HepG2 (cell line): ENCODE measurements at regions not wholly inside any gene's neighbourhood (a gene's known extent, or its start where the extent isn't known, plus 50 kb on each side); places are given as distances from the start of the nearest gene placed in this dataset.
A peak's percentile ranks its signal among the peaks of the same experiment; 100 is the strongest.

Experiments used
- CTCF ChIP-seq: sonication (generic); formaldehyde crosslinking; IDR thresholded peaks from 2 replicates; pipeline ENCODE4 v1.5.0; 2020; ENCODE audit warnings: mild to moderate bottlenecking, missing genetic modification reagents, moderate library complexity
- HNF1B ChIP-seq: sonication (generic); formaldehyde crosslinking; IDR thresholded peaks from 2 replicates; pipeline ENCODE4 v1.5.1; 2020; ENCODE audit warnings: mild to moderate bottlenecking, moderate library complexity, missing genetic modification reagents
- PAF1 ChIP-seq: IDR thresholded peaks from 2 replicates; pipeline ENCODE4 v1.6.1; 2016; ENCODE audit warnings: missing genetic modification reagents, missing compliant biosample characterization
- PLRG1 ChIP-seq: fragments of 450-650 bp; conservative IDR thresholded peaks from 2 replicates; pipeline ENCODE4 v1.6.1; 2016
- REST ChIP-seq, 2 experiments: IDR thresholded peaks; 2 replicates each; pipeline ENCODE4 v1.6.1; 2011 to 2012; ENCODE audit warnings: low read length in 2 of 2, borderline replicate concordance in 1 of 2, low read depth in 1 of 2, mild to moderate bottlenecking in 1 of 2, moderate library complexity in 1 of 2
- SAFB2 ChIP-seq: sonication (generic); formaldehyde crosslinking; IDR thresholded peaks from 2 replicates; pipeline ENCODE4 v1.5.1; 2020; ENCODE audit warnings: missing genetic modification reagents, low read depth, mild to moderate bottlenecking, borderline replicate concordance
- SMC3 ChIP-seq: IDR thresholded peaks from 2 replicates; pipeline ENCODE4 v1.6.1; 2011; ENCODE audit warnings: low read length, improper control_type of control experiment
- ZBTB49 ChIP-seq: sonication (generic); formaldehyde crosslinking; IDR thresholded peaks from 2 replicates; pipeline ENCODE4 v1.4.0; 2020; ENCODE audit warnings: missing genetic modification reagents, borderline replicate concordance
- ZNF296 ChIP-seq: sonication (generic); formaldehyde crosslinking; conservative IDR thresholded peaks from 2 replicates; pipeline ENCODE4 v1.5.0; 2020; ENCODE audit warnings: mild to moderate bottlenecking, missing genetic modification reagents
- ZNF362 ChIP-seq: sonication (generic); formaldehyde crosslinking; IDR thresholded peaks from 2 replicates; pipeline ENCODE4 v1.4.0; 2020; ENCODE audit warnings: missing genetic modification reagents, mild to moderate bottlenecking, borderline replicate concordance
- ZNF451 ChIP-seq: sonication (generic); formaldehyde crosslinking; IDR thresholded peaks from 2 replicates; pipeline ENCODE4 v1.5.0; 2020; ENCODE audit warnings: mild to moderate bottlenecking, missing genetic modification reagents
- ZNF577 ChIP-seq: sonication (generic); formaldehyde crosslinking; IDR thresholded peaks from 2 replicates; pipeline ENCODE4 v1.4.0; 2020; ENCODE audit warnings: mild to moderate bottlenecking, low read depth, missing genetic modification reagents, borderline replicate concordance
- TF ChIP-seq, protein P1 (sequence below): sonication (generic); formaldehyde crosslinking; IDR thresholded peaks from 2 replicates; pipeline ENCODE4 v1.5.0; 2020; ENCODE audit warnings: mild to moderate bottlenecking, missing genetic modification reagents

DNA sequence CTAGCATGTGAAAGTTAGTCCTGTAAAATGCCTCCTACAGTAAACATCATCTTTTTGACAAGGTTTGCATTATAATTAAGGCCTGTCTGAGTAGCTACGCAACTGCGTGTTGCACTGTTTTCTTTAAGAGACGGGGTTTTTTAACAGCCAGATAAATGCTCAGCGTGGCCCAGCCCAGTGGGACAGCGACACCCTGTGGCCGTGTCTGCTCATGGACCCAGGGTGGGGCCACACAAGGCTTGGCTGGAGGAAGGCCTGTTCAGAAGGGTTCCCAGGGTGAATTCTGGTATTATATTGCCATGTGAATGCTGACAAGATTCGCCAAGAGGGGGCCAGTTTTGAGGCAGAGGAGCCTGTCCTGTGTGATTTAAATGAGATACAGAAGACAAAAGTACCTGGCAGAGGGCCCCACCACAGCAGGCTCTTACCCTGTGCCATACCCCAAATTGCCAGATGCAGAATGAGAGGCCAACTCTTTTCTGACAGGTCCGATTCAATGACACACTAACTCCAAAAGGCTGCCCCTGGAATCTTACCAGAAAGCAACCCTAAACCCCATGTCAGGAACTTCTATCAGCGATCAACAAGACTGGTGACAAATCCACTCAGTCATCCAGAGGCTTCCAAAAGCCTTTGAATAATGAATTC lies 65.9 kb upstream of the IRX6 start (continued):
- no peak for TF ChIP-seq REST (IDR thresholded peaks at IDR 0.05; ENCODE audit: borderline replicate concordance in 1 of 2, low read depth in 1 of 2, low read length in 2 of 2)
- peak; percentile 73 for TF ChIP-seq SMC3
- no peak for TF ChIP-seq ZBTB49
- TF ChIP-seq ZNF362 (CRISPR knock-in tag) = 0 out of 2 replicates have a peak, but pooled peaks have one; percentile 16
- 0 out of 2 replicates have a peak, but pooled peaks have one; percentile 19 for TF ChIP-seq HNF1B (CRISPR knock-in tag)
- peak; percentile 78 for TF ChIP-seq CTCF
- no peak for TF ChIP-seq ZNF577 (CRISPR knock-in tag)
- TF ChIP-seq SAFB2 = no peak
- no peak for TF ChIP-seq ZNF296 (CRISPR knock-in tag)
- TF ChIP-seq PAF1 (CRISPR knock-in tag) = no peak
- TF ChIP-seq PLRG1 = no peak
- TF ChIP-seq, protein P1, sequence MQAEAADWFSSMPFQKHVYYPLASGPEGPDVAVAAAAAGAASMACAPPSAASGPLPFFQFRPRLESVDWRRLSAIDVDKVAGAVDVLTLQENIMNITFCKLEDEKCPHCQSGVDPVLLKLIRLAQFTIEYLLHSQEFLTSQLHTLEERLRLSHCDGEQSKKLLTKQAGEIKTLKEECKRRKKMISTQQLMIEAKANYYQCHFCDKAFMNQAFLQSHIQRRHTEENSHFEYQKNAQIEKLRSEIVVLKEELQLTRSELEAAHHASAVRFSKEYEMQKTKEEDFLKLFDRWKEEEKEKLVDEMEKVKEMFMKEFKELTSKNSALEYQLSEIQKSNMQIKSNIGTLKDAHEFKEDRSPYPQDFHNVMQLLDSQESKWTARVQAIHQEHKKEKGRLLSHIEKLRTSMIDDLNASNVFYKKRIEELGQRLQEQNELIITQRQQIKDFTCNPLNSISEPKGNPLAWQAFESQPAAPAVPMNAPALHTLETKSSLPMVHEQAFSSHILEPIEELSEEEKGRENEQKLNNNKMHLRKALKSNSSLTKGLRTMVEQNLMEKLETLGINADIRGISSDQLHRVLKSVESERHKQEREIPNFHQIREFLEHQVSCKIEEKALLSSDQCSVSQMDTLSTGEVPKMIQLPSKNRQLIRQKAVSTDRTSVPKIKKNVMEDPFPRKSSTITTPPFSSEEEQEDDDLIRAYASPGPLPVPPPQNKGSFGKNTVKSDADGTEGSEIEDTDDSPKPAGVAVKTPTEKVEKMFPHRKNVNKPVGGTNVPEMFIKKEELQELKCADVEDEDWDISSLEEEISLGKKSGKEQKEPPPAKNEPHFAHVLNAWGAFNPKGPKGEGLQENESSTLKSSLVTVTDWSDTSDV (CRISPR knock-in tag) = no peak
- no peak for TF ChIP-seq ZNF451 (CRISPR knock-in tag)
